Liver (tissue), 8 donors: ENCODE measurements at regions not wholly inside any gene's neighbourhood (a gene's known extent, or its start where the extent isn't known, plus 50 kb on each side); places are given as distances from the start of the nearest gene placed in this dataset.

Experiments
- DNase-seq: peaks from one replicate; pipeline ENCODE4 v3.0.0-alpha.2; 2017; ENCODE audit warnings: low spot score
- H3K27ac ChIP-seq, 2 donors: one replicate each; pipeline ENCODE4 v1.7.0; 2013; ENCODE audit warnings: inconsistent platforms in 2 of 2, low read length in 2 of 2, control low read depth in 1 of 2, low read depth in 1 of 2, mild to moderate bottlenecking in 1 of 2
- H3K27me3 ChIP-seq, 4 donors: one replicate each; pipeline versions ENCODE4 v1.6.1 to v1.7.0; 2013; ENCODE audit warnings: low read length in 3 of 4, inconsistent platforms in 1 of 4, mild to moderate bottlenecking in 1 of 4, moderate library complexity in 1 of 4; ENCODE audit not compliant: control insufficient read depth in 4 of 4, insufficient read depth in 4 of 4
- H3K36me3 ChIP-seq, 4 donors: one replicate each; pipeline versions ENCODE4 v1.6.1 to v1.7.0; 2013; ENCODE audit warnings: low read length in 3 of 4, mild to moderate bottlenecking in 3 of 4, low read depth in 1 of 4, moderate library complexity in 1 of 4; ENCODE audit not compliant: control insufficient read depth in 4 of 4, insufficient read depth in 3 of 4
- H3K4me1 ChIP-seq, 4 donors: one replicate each; pipeline versions ENCODE4 v1.6.1 to v1.7.0; 2013; ENCODE audit warnings: low read length in 3 of 4, mild to moderate bottlenecking in 3 of 4, moderate library complexity in 1 of 4; ENCODE audit not compliant: control insufficient read depth in 4 of 4, insufficient read depth in 4 of 4
- H3K4me3 ChIP-seq, 3 donors: one replicate each; pipeline versions ENCODE4 v1.6.1 to v1.7.0; 2013; ENCODE audit warnings: low read length in 3 of 3, control low read depth in 1 of 3, low read depth in 1 of 3, mild to moderate bottlenecking in 1 of 3
- H3K9ac ChIP-seq, 2 donors: one replicate each; pipeline ENCODE4 v1.7.0; 2013; ENCODE audit warnings: low read length in 2 of 2, mild to moderate bottlenecking in 2 of 2, moderate library complexity in 2 of 2, control low read depth in 1 of 2, low read depth in 1 of 2
- H3K9me3 ChIP-seq, 4 donors: one replicate each; pipeline versions ENCODE4 v1.6.1 to v1.7.0; 2013; ENCODE audit warnings: low read length in 3 of 4; ENCODE audit not compliant: control insufficient read depth in 4 of 4
- ATF3 ChIP-seq: IDR thresholded peaks from 2 replicates; pipeline ENCODE4 v1.6.1; 2016; ENCODE audit warnings: antibody characterized with exemption
- CTCF ChIP-seq: fragments of 150-350 bp; IDR thresholded peaks from 2 replicates; pipeline ENCODE4 v1.5.1; 2017; ENCODE audit warnings: improper control_type of control experiment, low read depth, low read length; ENCODE audit not compliant: missing input control
- EGR1 ChIP-seq, 2 donors: IDR thresholded peaks; 2 replicates each; pipeline ENCODE4 v1.6.1; 2016 to 2018; ENCODE audit warnings: antibody characterized with exemption in 2 of 2, low read depth in 2 of 2
- FOXA1 ChIP-seq: IDR thresholded peaks from 2 replicates; pipeline ENCODE4 v1.6.1; 2016; ENCODE audit warnings: antibody characterized with exemption
- FOXA2 ChIP-seq: IDR thresholded peaks from 2 replicates; pipeline ENCODE4 v1.6.1; 2016; ENCODE audit warnings: antibody characterized with exemption
- GABPA ChIP-seq, 2 donors: IDR thresholded peaks in 1 of 2; conservative IDR thresholded peaks in 1 of 2; 2 replicates each; pipeline ENCODE4 v1.6.1; 2016; ENCODE audit warnings: antibody characterized with exemption in 2 of 2, mild to moderate bottlenecking in 1 of 2, moderate library complexity in 1 of 2
- HNF4A ChIP-seq, 2 donors: conservative IDR thresholded peaks; 2 replicates each; pipeline ENCODE4 v1.6.1; 2016; ENCODE audit warnings: antibody characterized with exemption in 2 of 2, mild to moderate bottlenecking in 2 of 2
- HNF4G ChIP-seq: IDR thresholded peaks from 2 replicates; pipeline ENCODE4 v1.6.1; 2016; ENCODE audit warnings: antibody characterized with exemption
- JUND ChIP-seq, 2 donors: IDR thresholded peaks; 2 replicates each; pipeline ENCODE4 v1.6.1; 2016; ENCODE audit warnings: antibody characterized with exemption in 2 of 2
- MAX ChIP-seq: IDR thresholded peaks from 2 replicates; pipeline ENCODE4 v1.6.1; 2016; ENCODE audit warnings: antibody characterized with exemption
- NR2F2 ChIP-seq: IDR thresholded peaks from 2 replicates; pipeline ENCODE4 v1.6.1; 2016; ENCODE audit warnings: antibody characterized with exemption
- RAD21 ChIP-seq, 2 donors: IDR thresholded peaks; 2 replicates each; pipeline ENCODE4 v1.6.1; 2016; ENCODE audit warnings: antibody characterized with exemption in 2 of 2, mild to moderate bottlenecking in 2 of 2
- REST ChIP-seq: IDR thresholded peaks from 2 replicates; pipeline ENCODE4 v1.6.1; 2016; ENCODE audit warnings: antibody characterized with exemption, mild to moderate bottlenecking
- RXRA ChIP-seq, 2 donors: IDR thresholded peaks; 2 replicates each; pipeline ENCODE4 v1.6.1; 2017 to 2018; ENCODE audit warnings: antibody characterized with exemption in 2 of 2, mild to moderate bottlenecking in 1 of 2
- SP1 ChIP-seq: IDR thresholded peaks from 2 replicates; pipeline ENCODE4 v1.6.1; 2018; ENCODE audit warnings: antibody characterized with exemption, mild to moderate bottlenecking
- TAF1 ChIP-seq: conservative IDR thresholded peaks from 2 replicates; pipeline ENCODE4 v1.6.1; 2016; ENCODE audit warnings: antibody characterized with exemption, mild to moderate bottlenecking
- YY1 ChIP-seq: IDR thresholded peaks from 2 replicates; pipeline ENCODE4 v1.6.1; 2016; ENCODE audit warnings: antibody characterized with exemption, mild to moderate bottlenecking
- ZBTB33 ChIP-seq: IDR thresholded peaks from 2 replicates; pipeline ENCODE4 v1.6.1; 2016; ENCODE audit warnings: antibody characterized with exemption
- WGBS: extraction: QIAGEN DNeasy Blood & Tissue Kit; methylation state at CpG from one replicate; pipeline ENCODE4 v1.1.7; 2013; 5-methylcytosine and 5-hydroxymethylcytosine counted together
- donor health status: healthy.
- donor health status: healthy.
- donor health status: healthy.
- donor health status: healthy.
- donor health status: healthy.

GRCh38 chr20:58069796-58070663, 158.4 kb downstream of the ANKRD60 start:
- no peak for TF ChIP-seq SP1
- no peak for TF ChIP-seq JUND (IDR thresholded peaks at IDR 0.05)
- TF ChIP-seq RAD21 (IDR thresholded peaks at IDR 0.05): no peak
- TF ChIP-seq HNF4G: no peak
- no peak for TF ChIP-seq FOXA1
- TF ChIP-seq RXRA (IDR thresholded peaks at IDR 0.05): no peak
- TF ChIP-seq ATF3: no peak
- no peak for TF ChIP-seq ZBTB33
- TF ChIP-seq GABPA (IDR thresholded peaks at IDR 0.05 in 1 of 2, conservative IDR thresholded peaks at IDR 0.05 in 1 of 2): no peak
- no peak for TF ChIP-seq NR2F2
- TF ChIP-seq HNF4A (conservative IDR thresholded peaks at IDR 0.05): no peak
- no peak for TF ChIP-seq TAF1
- TF ChIP-seq MAX: no peak
- no peak for TF ChIP-seq CTCF
- TF ChIP-seq EGR1 (IDR thresholded peaks at IDR 0.05; ENCODE audit: low read depth in 2 of 2): no peak
- TF ChIP-seq YY1: no peak
- no peak for TF ChIP-seq REST
- no peak for TF ChIP-seq FOXA2
- peak; percentile 10 for DNase-seq
- Histone ChIP-seq H3K36me3 (no peaks in the 10 kb centered on the region), H3K9me3 (no peaks in the 10 kb centered on the region), H3K27me3 (peaks cover 0 to 2% (median 0%) of the 10 kb centered on the region in 4 donors), H3K4me1 (no peaks in the 10 kb centered on the region), H3K4me3 (no peak overlapping the region), H3K9ac (no peak overlapping the region), H3K27ac (no peak overlapping the region)
- WGBS: 76% methylated on average over 16 of the region's 16 CpGs
